GM13977 (cell line): ENCODE measurements at regions not wholly inside any gene's neighbourhood (a gene's known extent, or its start where the extent isn't known, plus 50 kb on each side); places are given as distances from the start of the nearest gene placed in this dataset.

Experiments used
- DNase-seq: peaks from one replicate; pipeline ENCODE4 v3.0.0; 2012; ENCODE audit warnings: low spot score
- CTCF ChIP-seq: IDR thresholded peaks from 2 replicates; pipeline ENCODE4 v1.5.1; 2012; ENCODE audit warnings: mild to moderate bottlenecking, control low read depth; ENCODE audit not compliant: insufficient read depth; ENCODE audit errors: extremely low read depth, missing control alignments
- in situ Hi-C: fragments of 300-500 bp; cut with MboI; formaldehyde crosslinking; loops from one replicate; pipeline ENCODE4 v1.12.0; 2022; ENCODE audit warnings: low sequenced_read_pairs, low pct_unique_long_range_greater_than_20kb, mixed read lengths, inconsistent platforms; ENCODE audit not compliant: unreplicated experiment

- no peak for DNase-seq
- in situ Hi-C loops = no loop called here
- TF ChIP-seq CTCF = no peak
Measured at GRCh38 chr5:152701305-152701949, 296.3 kb upstream of the NMUR2 start.

- TF ChIP-seq CTCF = no peak
- DNase-seq = no peak
- in situ Hi-C loops = no loop called here
Measured at GRCh38 chr5:152704286-152704685, 299.2 kb upstream of the NMUR2 start.

GRCh38 chr5:152711801-152712388 is 306.8 kb upstream of the NMUR2 start:
- TF ChIP-seq CTCF = no peak
- in situ Hi-C loops = no loop called here
- no peak for DNase-seq

- no peak for DNase-seq
- in situ Hi-C loops = no loop called here
- no peak for TF ChIP-seq CTCF
Measured at GRCh38 chr5:152717393-152717792, 312.3 kb upstream of the NMUR2 start.

- TF ChIP-seq CTCF = no peak
- no peak for DNase-seq
- in situ Hi-C loops = no loop called here
Measured at GRCh38 chr5:152723482-152723881, 318.4 kb upstream of the NMUR2 start.

- TF ChIP-seq CTCF = no peak
- in situ Hi-C loops = no loop called here
- DNase-seq = no peak
Measured at GRCh38 chr5:152730176-152730575, 325.1 kb upstream of the NMUR2 start.
